HEK293T (cell line): ENCODE measurements at regions not wholly inside any gene's neighbourhood (a gene's known extent, or its start where the extent isn't known, plus 50 kb on each side); places are given as distances from the start of the nearest gene placed in this dataset.

Source experiments
- FOXA1 ChIP-seq: fragments of 450-650 bp; IDR thresholded peaks from 2 replicates; pipeline ENCODE4 v1.6.1; 2016; ENCODE audit warnings: mild to moderate bottlenecking
- HDGF ChIP-seq: fragments of 450-650 bp; IDR thresholded peaks from 2 replicates; pipeline ENCODE4 v1.6.1; 2017; ENCODE audit warnings: antibody characterized with exemption, borderline replicate concordance
- PKNOX1 ChIP-seq: fragments of 450-650 bp; IDR thresholded peaks from 2 replicates; pipeline ENCODE4 v1.6.1; 2016
- SP1 ChIP-seq: fragments of 450-650 bp; IDR thresholded peaks from 2 replicates; pipeline ENCODE4 v1.6.1; 2017
- TARDBP ChIP-seq: fragments of 450-650 bp; IDR thresholded peaks from 2 replicates; pipeline ENCODE4 v1.6.1; 2016

- TF ChIP-seq HDGF: no peak
- TF ChIP-seq FOXA1: no peak
- TF ChIP-seq TARDBP: no peak
- no peak for TF ChIP-seq SP1
- TF ChIP-seq PKNOX1: no peak
Observed at GRCh38 chr12:127263621-127264020, 1003.3 kb upstream of the TMEM132C start.
